ENCODE measurements at regions not wholly inside any gene's neighbourhood (a gene's known extent, or its start where the extent isn't known, plus 50 kb on each side); places are given as distances from the start of the nearest gene placed in this dataset.

DNA sequence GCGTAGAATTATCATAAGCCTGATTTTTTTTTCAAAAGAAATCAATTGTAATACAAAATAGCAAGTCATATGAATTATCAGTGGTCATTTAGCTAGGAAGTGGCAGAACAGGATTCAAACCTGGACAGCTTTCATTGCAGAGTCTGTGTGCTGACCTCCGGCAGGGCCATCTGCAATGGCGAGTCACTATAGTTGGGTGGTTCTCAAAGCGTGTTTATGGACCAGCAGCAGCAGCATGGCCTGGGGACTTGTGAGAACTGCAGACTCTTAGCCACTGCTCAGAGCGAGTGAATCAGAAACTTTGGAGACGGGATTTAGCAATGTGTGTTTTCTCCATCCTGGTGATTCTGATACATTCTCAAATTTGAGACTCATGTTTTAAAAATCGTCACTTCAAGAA lies 202.3 kb upstream of the SUCLG2 start:
- TF ChIP-seq, protein P1, sequence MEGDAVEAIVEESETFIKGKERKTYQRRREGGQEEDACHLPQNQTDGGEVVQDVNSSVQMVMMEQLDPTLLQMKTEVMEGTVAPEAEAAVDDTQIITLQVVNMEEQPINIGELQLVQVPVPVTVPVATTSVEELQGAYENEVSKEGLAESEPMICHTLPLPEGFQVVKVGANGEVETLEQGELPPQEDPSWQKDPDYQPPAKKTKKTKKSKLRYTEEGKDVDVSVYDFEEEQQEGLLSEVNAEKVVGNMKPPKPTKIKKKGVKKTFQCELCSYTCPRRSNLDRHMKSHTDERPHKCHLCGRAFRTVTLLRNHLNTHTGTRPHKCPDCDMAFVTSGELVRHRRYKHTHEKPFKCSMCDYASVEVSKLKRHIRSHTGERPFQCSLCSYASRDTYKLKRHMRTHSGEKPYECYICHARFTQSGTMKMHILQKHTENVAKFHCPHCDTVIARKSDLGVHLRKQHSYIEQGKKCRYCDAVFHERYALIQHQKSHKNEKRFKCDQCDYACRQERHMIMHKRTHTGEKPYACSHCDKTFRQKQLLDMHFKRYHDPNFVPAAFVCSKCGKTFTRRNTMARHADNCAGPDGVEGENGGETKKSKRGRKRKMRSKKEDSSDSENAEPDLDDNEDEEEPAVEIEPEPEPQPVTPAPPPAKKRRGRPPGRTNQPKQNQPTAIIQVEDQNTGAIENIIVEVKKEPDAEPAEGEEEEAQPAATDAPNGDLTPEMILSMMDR (conservative IDR thresholded peaks at IDR 0.05), result no peak
- Histone ChIP-seq H3K27me3 (ENCODE audit: control insufficient read depth, insufficient read depth, low read length, poor library complexity, severe bottlenecking) (no peaks in the 10 kb centered on the region), H3K4me1 (ENCODE audit: control insufficient read depth, insufficient read depth, low read length) (no peaks in the 10 kb centered on the region), H3K9ac (ENCODE audit: extremely low read depth, low read length, poor library complexity, severe bottlenecking) (no peak overlapping the region), H3K36me3 (ENCODE audit: control insufficient read depth, insufficient read depth, low read length) (no peaks in the 10 kb centered on the region), H3K27ac (ENCODE audit: low read depth, low read length) (no peak overlapping the region), H3K4me3 (ENCODE audit: low read length) (no peak overlapping the region), H3K9me3 (ENCODE audit: control insufficient read depth, low read length) (no peaks in the 10 kb centered on the region)
- WGBS, 2 experiments (ENCODE audit: insufficient coverage in 1 of 2, insufficient read length in 1 of 2), result 92 to 97% methylated on average over 5 to 7 of the region's 7 CpGs
- Mint-ChIP-seq H3K36me3 (ENCODE audit: low read depth) (no peaks in the 10 kb centered on the region), H3K27me3 (ENCODE audit: insufficient read depth) (no peaks in the 10 kb centered on the region), H3K4me3 (no peak overlapping the region), H3K27ac (no peak overlapping the region), H3K9me3 (no peaks in the 10 kb centered on the region), H3K4me1 (no peaks in the 10 kb centered on the region)
- DNase-seq, result no peak

DNA sequence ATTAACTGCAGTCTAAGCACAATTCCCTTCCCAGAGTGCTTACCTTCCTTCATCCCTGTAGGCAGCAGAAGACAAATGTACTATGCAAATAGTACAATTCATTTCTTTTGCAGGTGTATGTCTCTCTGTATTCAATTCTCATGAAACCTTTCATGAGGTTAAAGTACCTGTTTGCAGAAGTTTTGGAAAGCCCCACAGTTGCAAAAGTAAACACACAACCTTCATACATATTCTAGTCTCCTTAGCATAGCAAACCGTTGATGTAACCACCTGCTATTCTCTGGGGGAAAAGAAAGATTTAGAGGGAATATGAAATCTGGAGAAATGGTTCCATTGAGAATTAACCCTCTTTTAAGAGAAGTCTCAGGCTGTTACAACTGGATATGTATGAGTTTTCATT lies 200.3 kb upstream of the SUCLG2 start:
- Histone ChIP-seq H3K9ac (ENCODE audit: extremely low read depth, low read length, poor library complexity, severe bottlenecking) (no peak overlapping the region), H3K4me1 (ENCODE audit: control insufficient read depth, insufficient read depth, low read length) (no peaks in the 10 kb centered on the region), H3K36me3 (ENCODE audit: control insufficient read depth, insufficient read depth, low read length) (no peaks in the 10 kb centered on the region), H3K4me3 (ENCODE audit: low read length) (no peak overlapping the region), H3K9me3 (ENCODE audit: control insufficient read depth, low read length) (no peaks in the 10 kb centered on the region), H3K27me3 (ENCODE audit: control insufficient read depth, insufficient read depth, low read length, poor library complexity, severe bottlenecking) (no peaks in the 10 kb centered on the region), H3K27ac (ENCODE audit: low read depth, low read length) (no peak overlapping the region)
- Mint-ChIP-seq H3K9me3 (no peaks in the 10 kb centered on the region), H3K4me1 (no peaks in the 10 kb centered on the region), H3K27me3 (ENCODE audit: insufficient read depth) (no peaks in the 10 kb centered on the region), H3K36me3 (ENCODE audit: low read depth) (no peaks in the 10 kb centered on the region), H3K27ac (no peak overlapping the region), H3K4me3 (no peak overlapping the region)
- TF ChIP-seq, protein P1 (conservative IDR thresholded peaks at IDR 0.05), result no peak
- DNase-seq, result no peak
- 86 to 92% methylated on average over 1 of the region's 1 CpG for WGBS, 2 experiments (ENCODE audit: insufficient coverage in 1 of 2, insufficient read length in 1 of 2)

GRCh38 chr3:67853520-67853919 lies 199.1 kb upstream of the SUCLG2 start:
- H3K27ac Mint-ChIP-seq, result no peak overlapping the region
- H3K27ac ChIP-seq (ENCODE audit: low read depth, low read length), result no peak overlapping the region
- no peak overlapping the region for H3K4me3 Mint-ChIP-seq
- no peaks in the 10 kb centered on the region for H3K4me1 ChIP-seq (ENCODE audit: control insufficient read depth, insufficient read depth, low read length)
- no peak overlapping the region for H3K9ac ChIP-seq (ENCODE audit: extremely low read depth, low read length, poor library complexity, severe bottlenecking)
- no peaks in the 10 kb centered on the region for H3K36me3 ChIP-seq (ENCODE audit: control insufficient read depth, insufficient read depth, low read length)
- H3K4me3 ChIP-seq (ENCODE audit: low read length), result no peak overlapping the region
- WGBS, 2 experiments (ENCODE audit: insufficient coverage in 1 of 2, insufficient read length in 1 of 2), result 82 to 100% methylated on average over 1 to 2 of the region's 2 CpGs
- H3K4me1 Mint-ChIP-seq, result no peaks in the 10 kb centered on the region
- H3K9me3 ChIP-seq (ENCODE audit: control insufficient read depth, low read length), result no peaks in the 10 kb centered on the region
- no peaks in the 10 kb centered on the region for H3K36me3 Mint-ChIP-seq (ENCODE audit: low read depth)
- H3K27me3 ChIP-seq (ENCODE audit: control insufficient read depth, insufficient read depth, low read length, poor library complexity, severe bottlenecking), result no peaks in the 10 kb centered on the region
- H3K9me3 Mint-ChIP-seq, result no peaks in the 10 kb centered on the region
- TF ChIP-seq, protein P1 (conservative IDR thresholded peaks at IDR 0.05), result no peak
- DNase-seq, result no peak
- no peaks in the 10 kb centered on the region for H3K27me3 Mint-ChIP-seq (ENCODE audit: insufficient read depth)

Measured in endodermal cell (in vitro differentiated cells).